Stimulated activated CD4-positive, alpha-beta T cell treated with anti-CD3 and anti-CD28 coated beads, Interleukin-1b, Interleukin-23, amount 100 ng/mL, for 24 hours (primary cell): ENCODE measurements at regions not wholly inside any gene's neighbourhood (a gene's known extent, or its start where the extent isn't known, plus 50 kb on each side); places are given as distances from the start of the nearest gene placed in this dataset.
"Not testable (repeated sequence)": the region's sequence is repeated elsewhere in the genome, so short reads cannot be mapped to it uniquely, and the experiment has no call there.

ENCODE experiments used
- DNase-seq, 4 experiments: peaks; one replicate each; pipeline ENCODE4 v3.0.0-alpha.2; 2020; ENCODE audit warnings: low read depth in 4 of 4, low spot score in 1 of 4

DNA sequence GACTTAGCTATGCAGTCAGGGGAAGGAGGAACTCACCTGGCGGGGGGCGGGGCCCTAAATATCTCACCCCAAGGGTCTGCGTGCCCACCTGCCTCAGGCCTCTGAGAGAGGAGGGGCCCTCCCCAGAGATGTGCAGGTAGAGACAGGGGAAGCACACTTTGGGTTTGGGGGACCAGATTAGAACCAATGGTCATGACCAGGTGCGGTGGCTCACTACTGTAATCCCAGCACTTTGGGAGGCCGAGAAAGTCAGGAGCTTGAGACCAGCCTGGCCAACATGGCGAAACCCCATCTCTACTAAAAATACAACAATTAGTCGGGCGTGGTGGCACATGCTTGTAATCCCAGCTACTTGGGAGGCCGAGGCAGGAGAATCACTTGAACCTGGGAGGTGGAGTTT, 246.4 kb upstream of the TCERG1L start:
- DNase-seq, result not testable (repeated sequence)

DNA sequence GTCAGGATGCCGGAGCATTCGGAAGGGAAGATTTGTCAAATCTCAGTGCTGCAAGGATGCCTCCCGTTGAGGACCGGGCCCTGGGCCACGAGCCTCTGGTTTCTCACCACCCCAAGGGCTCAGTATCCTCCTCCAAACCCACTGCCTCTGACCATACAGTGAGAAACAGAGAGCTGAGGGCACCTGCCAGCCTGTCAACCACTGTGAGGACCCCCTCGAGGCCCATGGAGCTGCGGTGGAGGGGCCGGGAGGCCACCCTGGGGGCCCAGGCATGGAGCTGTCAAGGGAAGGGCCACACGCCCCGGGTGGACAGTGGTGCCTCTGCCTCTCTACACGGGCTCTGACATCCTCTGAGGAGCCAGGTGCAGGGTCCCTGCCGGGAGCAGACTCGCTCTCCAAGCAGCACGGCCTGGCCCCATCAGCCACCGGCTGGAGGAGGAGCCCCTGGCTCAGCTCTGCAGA, 248.0 kb upstream of the TCERG1L start:
- no peak for DNase-seq

- DNase-seq, result no peak
Observed at GRCh38 chr10:131560166-131560565, 248.6 kb upstream of the TCERG1L start.

- no peak for DNase-seq
Observed at GRCh38 chr10:131560706-131561355, 249.3 kb upstream of the TCERG1L start.

GRCh38 chr10:131561897-131562296, 250.4 kb upstream of the TCERG1L start:
- DNase-seq, result no peak

GRCh38 chr10:131563411-131563810, 251.9 kb upstream of the TCERG1L start:
- DNase-seq, result no peak

GRCh38 chr10:131567279-131568162, 256.0 kb upstream of the TCERG1L start:
- DNase-seq, result no peak

DNA sequence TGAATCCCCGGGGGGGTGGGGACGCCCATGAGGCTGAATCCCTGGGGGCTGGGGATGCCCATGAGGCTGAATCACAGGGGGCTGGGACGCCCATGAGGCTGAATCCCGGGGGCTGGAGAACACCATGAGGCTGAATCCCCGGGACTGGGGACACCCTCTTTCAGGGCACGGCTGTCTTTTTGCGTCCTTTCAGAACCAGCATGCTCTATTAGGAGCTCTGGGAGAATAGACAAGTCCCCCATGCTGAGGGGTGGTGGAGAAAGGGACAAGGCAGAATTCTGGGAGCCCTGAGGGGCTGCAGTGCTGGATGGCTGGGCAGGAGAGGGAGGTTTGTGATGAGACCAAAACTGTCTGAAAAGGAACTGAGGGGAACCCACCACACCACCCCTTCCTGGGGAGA, 257.3 kb upstream of the TCERG1L start:
- no peak for DNase-seq

DNA sequence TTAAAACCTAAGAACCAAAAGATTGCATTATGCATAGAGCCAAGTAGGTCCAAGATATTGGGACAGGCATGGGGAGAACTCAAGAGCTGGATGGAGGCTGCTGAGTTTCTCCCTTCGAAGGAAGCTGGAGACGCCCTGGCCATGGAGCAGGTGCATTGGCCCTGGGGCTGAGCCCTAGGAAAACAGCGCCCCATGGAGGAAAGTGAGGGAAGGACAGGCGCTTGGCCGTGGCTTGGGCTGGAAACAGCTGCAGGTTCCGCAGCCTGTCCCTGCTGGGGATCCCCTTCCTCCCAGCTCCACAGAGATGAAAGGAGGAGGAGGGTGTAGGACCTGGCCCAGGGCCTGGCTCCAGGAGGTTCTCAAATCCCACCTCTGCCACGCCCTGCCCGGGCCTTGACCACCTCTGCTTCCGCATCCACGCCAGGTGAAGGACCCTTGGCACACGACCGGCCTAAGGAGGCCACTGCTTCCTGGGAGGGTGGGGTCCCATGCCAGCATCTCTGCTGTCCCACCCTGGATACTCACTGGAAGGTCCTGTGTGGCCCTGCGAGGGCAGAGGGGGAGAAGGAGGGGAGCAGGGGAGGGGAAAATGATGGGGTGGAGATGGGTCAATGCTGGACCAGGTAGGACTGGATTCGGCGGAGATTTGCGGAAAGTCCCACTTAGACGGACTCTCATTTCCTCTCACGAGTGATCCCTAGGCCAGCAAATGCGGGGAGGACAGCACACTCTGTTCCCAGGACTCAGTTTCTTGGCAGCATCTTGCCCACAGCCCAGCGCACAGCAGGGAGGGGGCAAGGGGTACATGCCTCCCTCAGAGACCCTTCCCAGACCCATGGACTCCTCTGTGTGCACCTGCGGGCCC, 258.6 kb upstream of the TCERG1L start:
- DNase-seq, result no peak

DNA sequence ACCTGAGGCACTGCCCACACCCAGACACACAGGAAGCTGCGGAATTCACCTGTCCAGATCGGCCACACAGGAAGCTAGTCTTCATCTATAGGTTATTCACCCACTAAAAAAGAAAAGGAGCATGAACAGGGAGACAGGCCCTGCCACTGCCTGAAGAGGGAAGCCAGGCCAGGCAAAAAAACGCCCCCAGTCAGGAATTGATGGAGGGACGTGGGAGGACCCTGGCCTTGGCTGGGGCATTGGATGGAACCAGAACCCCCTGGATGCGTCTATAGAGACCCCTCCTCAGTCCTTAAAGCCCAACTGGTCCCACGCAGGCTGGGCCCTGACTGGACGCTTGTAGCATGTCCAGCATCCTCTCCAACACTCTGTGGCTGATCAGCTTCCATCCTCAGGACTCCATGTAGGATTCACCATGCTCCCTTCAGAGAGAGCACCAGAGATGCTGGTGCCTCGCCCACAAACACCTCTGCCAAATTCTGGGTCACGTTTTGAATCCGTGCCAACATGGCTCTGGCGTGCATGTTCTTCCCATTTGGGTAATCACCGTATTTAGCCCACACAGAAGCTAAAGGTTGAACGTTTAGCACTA, 259.3 kb upstream of the TCERG1L start:
- no peak for DNase-seq

GRCh38 chr10:131571346-131571745, 259.8 kb upstream of the TCERG1L start:
- no peak for DNase-seq

- DNase-seq, result no peak
Observed at GRCh38 chr10:131571865-131572264, 260.3 kb upstream of the TCERG1L start.

DNA sequence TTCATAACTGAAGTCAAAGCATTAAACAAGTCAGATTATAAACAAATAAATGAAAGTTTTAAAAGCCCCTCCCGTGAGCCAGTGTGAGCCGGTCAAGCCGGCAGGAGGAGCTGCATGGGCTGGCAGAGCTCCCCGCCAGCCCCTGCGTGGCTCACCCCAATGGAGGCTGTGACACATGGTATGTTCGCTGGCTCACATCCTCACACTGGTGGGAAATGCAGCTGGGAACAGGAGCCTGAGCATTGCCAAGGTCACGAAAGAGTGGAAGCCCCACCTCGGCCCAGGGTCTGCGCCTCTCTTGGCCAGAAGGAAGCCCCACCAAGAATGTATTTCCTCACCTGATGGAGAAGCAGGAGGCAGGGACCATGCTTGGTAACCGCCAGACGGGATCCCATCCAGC, 261.7 kb upstream of the TCERG1L start:
- no peak for DNase-seq

DNA sequence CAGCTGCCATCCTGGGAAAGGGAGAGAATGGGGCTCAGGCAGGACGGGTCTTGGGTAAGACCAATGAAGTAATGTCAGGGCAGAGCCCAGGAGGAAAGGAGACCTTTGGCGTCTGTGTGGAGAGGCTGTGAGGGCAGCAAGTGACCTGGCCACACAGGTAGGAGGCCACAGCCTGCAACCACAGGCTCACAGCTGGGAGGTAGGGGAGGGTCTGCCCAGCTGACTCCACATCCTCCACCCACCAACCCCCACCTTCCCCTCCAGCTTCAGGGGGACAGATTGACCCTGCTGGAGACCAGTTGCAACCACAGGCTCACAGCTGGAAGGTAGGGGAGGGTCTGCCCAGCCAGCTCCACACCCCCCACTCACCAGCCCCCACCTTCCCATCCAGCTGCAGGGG, 262.2 kb upstream of the TCERG1L start:
- DNase-seq, result no peak

GRCh38 chr10:131574363-131574706, 262.8 kb upstream of the TCERG1L start:
- DNase-seq, result no peak

DNA sequence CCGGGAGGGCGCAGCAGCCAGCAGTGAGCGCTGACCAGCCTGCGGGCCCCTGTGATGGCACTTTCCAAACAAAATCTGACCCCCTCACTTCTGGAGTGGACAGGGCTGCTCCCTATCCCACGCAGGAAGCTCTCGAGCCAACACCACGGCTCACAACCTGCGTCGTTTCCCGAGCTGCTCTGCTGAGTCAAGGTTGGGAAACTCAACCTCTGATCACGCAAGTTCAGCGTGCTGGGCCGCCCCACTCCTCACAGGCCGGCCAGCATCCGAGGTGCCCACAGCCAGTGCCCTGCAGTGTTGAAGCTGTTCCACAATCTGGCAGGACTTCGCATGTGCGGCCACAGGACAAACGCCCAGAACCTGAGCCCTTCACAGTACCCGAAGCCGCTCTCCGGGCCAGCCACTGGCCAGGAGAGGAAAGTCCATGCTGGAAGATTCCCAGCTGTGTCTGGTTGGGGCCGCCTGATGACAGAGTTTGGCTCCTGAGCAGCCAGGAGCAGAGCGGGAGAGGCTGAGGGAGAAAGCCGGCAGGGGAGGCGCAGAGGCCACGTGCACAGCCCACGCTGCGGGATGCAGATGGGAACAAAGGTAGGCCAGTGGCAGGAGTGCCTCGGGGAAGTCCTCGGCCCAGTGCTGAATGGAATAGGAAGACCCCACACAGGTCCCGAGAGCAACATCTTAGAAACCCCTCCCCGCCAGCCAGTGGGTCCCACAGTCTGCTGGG, 263.3 kb upstream of the TCERG1L start:
- no peak for DNase-seq

- DNase-seq, result no peak
Observed at GRCh38 chr10:131575877-131576276, 264.4 kb upstream of the TCERG1L start.

- DNase-seq, result no peak
Observed at GRCh38 chr10:131576341-131577177, 265.0 kb upstream of the TCERG1L start.

- DNase-seq, result no peak
Observed at GRCh38 chr10:131577178-131577555, 265.6 kb upstream of the TCERG1L start.
